ENCODE measurements at regions not wholly inside any gene's neighbourhood (a gene's known extent, or its start where the extent isn't known, plus 50 kb on each side); places are given as distances from the start of the nearest gene placed in this dataset.

DNA sequence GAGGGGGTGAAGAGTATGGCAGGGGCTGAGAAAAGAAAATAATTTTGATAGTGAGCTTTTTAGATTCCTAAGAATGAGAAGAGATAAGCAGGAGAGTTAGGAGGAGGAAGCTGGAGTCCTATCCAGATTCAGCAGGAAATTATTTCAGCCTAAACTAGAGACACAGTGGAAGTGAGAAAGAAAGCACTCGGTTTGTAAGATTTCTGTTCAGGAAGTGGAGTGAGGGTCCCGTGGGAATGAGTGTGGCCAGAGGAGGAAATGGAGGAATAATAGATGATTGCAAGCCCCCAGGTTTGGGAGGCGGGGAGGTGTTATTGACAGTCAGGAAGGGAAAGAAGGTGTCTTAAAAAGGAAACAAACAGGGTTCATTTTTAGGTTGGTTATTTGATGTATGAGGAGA is 84.8 kb upstream of the NRP1 start:
- no peaks in the 10 kb centered on the region for H3K9me3 ChIP-seq (ENCODE audit: control insufficient read depth in 2 of 2, low read length in 2 of 2)
- Mint-ChIP-seq H3K27me3 (peaks cover 15% of the 10 kb centered on the region), H3K4me1 (no peaks in the 10 kb centered on the region), H3K36me3 (no peaks in the 10 kb centered on the region), H3K27ac (no peak overlapping the region), H3K4me3 (no peak overlapping the region), H3K9me3 (peaks cover 0 to 4% (median 0%) of the 10 kb centered on the region in 7 donors)
- peaks cover 4% of the 10 kb centered on the region for H3K27me3 ChIP-seq (ENCODE audit: control insufficient read depth, insufficient read depth, low read length)
- H3K4me1 ChIP-seq (ENCODE audit: control insufficient read depth, insufficient read depth, low read length, poor library complexity, severe bottlenecking), result no peaks in the 10 kb centered on the region
- no peak overlapping the region for H3K4me3 ChIP-seq (ENCODE audit: low read depth, low read length)
- DNase-seq, result no peak
- no peaks in the 10 kb centered on the region for H3K36me3 ChIP-seq (ENCODE audit: control insufficient read depth, insufficient read depth, low read length)
- H3K27ac ChIP-seq (ENCODE audit: insufficient read depth, low read length, poor library complexity, severe bottlenecking), result no peak overlapping the region
- ATAC-seq (ENCODE audit: low read depth in 2 of 2), result no peak

DNA sequence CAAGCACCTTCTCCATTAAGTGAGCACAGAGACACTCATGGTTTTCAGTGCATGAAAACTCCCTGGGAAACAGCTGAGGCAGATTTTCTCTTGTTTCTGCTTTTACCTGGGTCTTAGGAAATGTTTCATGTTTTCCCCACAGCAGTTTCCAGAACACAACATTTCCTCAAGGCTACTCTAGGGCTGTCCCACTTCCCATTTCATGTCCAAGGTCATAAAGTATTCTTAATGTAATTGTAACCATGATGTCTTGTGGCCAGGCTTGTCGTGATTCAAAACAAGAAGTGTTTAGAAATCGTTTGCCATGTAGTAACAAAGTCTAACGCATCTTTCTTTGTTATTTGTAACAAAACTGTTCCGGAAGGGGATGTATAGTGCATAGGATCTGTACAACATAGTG is 83.8 kb upstream of the NRP1 start:
- Histone ChIP-seq H3K27me3 (ENCODE audit: control insufficient read depth, insufficient read depth, low read length) (no peaks in the 10 kb centered on the region), H3K9me3 (ENCODE audit: control insufficient read depth in 2 of 2, low read length in 2 of 2) (no peaks in the 10 kb centered on the region), H3K4me1 (ENCODE audit: control insufficient read depth, insufficient read depth, low read length, poor library complexity, severe bottlenecking) (no peaks in the 10 kb centered on the region), H3K27ac (ENCODE audit: insufficient read depth, low read length, poor library complexity, severe bottlenecking) (no peak overlapping the region), H3K4me3 (ENCODE audit: low read depth, low read length) (no peak overlapping the region), H3K36me3 (ENCODE audit: control insufficient read depth, insufficient read depth, low read length) (no peaks in the 10 kb centered on the region)
- no peak overlapping the region for H3K27ac Mint-ChIP-seq
- H3K4me1 Mint-ChIP-seq, result no peaks in the 10 kb centered on the region
- H3K36me3 Mint-ChIP-seq, result no peaks in the 10 kb centered on the region
- DNase-seq (no peak), ATAC-seq (ENCODE audit: low read depth in 2 of 2) (no peak)
- no peak overlapping the region for H3K4me3 Mint-ChIP-seq
- H3K9me3 Mint-ChIP-seq, result peaks cover 0 to 4% (median 0%) of the 10 kb centered on the region in 7 donors
- H3K27me3 Mint-ChIP-seq, result peaks cover 15% of the 10 kb centered on the region

DNA sequence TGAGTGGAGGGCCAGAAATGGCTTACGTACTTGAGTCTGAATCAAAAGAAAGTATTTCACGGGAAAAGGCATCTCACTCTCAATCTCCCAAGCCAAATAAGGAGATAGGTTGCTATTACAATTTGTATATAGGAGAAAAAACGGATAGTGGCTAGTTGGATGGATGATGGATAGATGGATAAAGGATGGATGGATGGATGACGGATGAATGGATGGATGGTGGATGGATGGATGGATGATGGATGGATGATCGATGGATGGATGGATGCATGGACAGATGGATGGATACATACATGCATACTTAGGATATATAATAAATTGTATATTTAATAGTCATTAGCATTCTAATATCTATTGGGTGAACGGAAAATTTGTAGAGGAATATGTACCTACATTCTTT is 82.2 kb upstream of the NRP1 start:
- H3K36me3 ChIP-seq (ENCODE audit: control insufficient read depth, insufficient read depth, low read length), result no peaks in the 10 kb centered on the region
- no peak for DNase-seq
- H3K4me1 Mint-ChIP-seq, result no peaks in the 10 kb centered on the region

DNA sequence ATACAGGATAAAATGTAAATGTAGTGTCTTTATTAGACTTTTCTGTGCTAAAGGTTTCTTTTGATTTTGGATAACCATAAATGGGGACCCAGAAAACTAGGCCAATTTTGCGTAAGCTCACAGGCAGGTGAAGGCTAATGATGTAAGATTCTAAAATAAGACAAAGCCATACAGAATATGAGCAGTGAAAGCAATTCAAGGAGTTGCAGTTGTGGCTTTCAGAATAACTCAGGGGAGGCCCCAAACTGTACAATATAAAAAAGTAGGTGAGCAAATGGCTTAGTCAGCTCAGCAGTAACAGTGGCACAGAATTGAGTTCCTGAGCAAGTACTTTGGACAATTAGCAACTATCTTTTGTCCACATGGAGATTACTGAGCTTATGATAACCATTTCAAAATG is 81.7 kb upstream of the NRP1 start:
- Mint-ChIP-seq H3K36me3 (no peaks in the 10 kb centered on the region), H3K27ac (no peak overlapping the region), H3K27me3 (peaks cover 10% of the 10 kb centered on the region), H3K9me3 (peaks cover 0 to 4% (median 0%) of the 10 kb centered on the region in 7 donors), H3K4me3 (no peak overlapping the region), H3K4me1 (no peaks in the 10 kb centered on the region)
- DNase-seq (no peak), ATAC-seq (ENCODE audit: low read depth in 2 of 2) (no peak)
- H3K4me3 ChIP-seq (ENCODE audit: low read depth, low read length), result no peak overlapping the region
- H3K27me3 ChIP-seq (ENCODE audit: control insufficient read depth, insufficient read depth, low read length), result no peaks in the 10 kb centered on the region
- no peaks in the 10 kb centered on the region for H3K9me3 ChIP-seq (ENCODE audit: control insufficient read depth in 2 of 2, low read length in 2 of 2)
- no peak overlapping the region for H3K27ac ChIP-seq (ENCODE audit: insufficient read depth, low read length, poor library complexity, severe bottlenecking)
- H3K36me3 ChIP-seq (ENCODE audit: control insufficient read depth, insufficient read depth, low read length), result no peaks in the 10 kb centered on the region
- H3K4me1 ChIP-seq (ENCODE audit: control insufficient read depth, insufficient read depth, low read length, poor library complexity, severe bottlenecking), result no peaks in the 10 kb centered on the region

More for the DNA sequence above, 82.2 kb upstream of the NRP1 start:
- Histone ChIP-seq H3K27me3 (ENCODE audit: control insufficient read depth, insufficient read depth, low read length) (no peaks in the 10 kb centered on the region), H3K9me3 (ENCODE audit: control insufficient read depth in 2 of 2, low read length in 2 of 2) (no peaks in the 10 kb centered on the region), H3K4me3 (ENCODE audit: low read depth, low read length) (no peak overlapping the region), H3K4me1 (ENCODE audit: control insufficient read depth, insufficient read depth, low read length, poor library complexity, severe bottlenecking) (no peaks in the 10 kb centered on the region), H3K27ac (ENCODE audit: insufficient read depth, low read length, poor library complexity, severe bottlenecking) (no peak overlapping the region)
- H3K9me3 Mint-ChIP-seq, result peaks cover 0 to 4% (median 0%) of the 10 kb centered on the region in 7 donors
- no peak overlapping the region for H3K27ac Mint-ChIP-seq
- H3K27me3 Mint-ChIP-seq, result peaks cover 10% of the 10 kb centered on the region
- no peak for ATAC-seq (ENCODE audit: low read depth in 2 of 2)
- H3K4me3 Mint-ChIP-seq, result no peak overlapping the region
- H3K36me3 Mint-ChIP-seq, result no peaks in the 10 kb centered on the region

DNA sequence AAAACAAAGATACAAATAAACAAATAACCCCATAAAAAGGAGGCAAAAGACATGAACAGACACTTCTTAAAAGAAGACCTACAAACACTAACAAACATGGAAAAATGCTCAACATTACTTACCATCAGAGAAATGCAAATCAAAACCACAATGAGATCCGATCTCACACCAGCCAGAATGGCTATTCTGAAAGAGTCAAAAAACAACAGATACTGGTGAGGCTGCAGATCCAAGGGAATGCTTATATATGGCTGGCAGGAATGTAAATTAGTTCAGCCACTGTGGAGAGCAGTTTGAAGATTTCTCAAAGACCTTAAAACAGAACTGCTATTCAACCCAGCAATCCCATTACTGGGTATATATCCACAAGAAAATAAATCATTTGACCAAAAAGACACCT is 80.4 kb upstream of the NRP1 start:
- no peaks in the 10 kb centered on the region for H3K9me3 ChIP-seq (ENCODE audit: control insufficient read depth in 2 of 2, low read length in 2 of 2)
- H3K9me3 Mint-ChIP-seq, result peaks cover 0 to 5% (median 0%) of the 10 kb centered on the region in 7 donors
- no peaks in the 10 kb centered on the region for H3K36me3 Mint-ChIP-seq

DNA sequence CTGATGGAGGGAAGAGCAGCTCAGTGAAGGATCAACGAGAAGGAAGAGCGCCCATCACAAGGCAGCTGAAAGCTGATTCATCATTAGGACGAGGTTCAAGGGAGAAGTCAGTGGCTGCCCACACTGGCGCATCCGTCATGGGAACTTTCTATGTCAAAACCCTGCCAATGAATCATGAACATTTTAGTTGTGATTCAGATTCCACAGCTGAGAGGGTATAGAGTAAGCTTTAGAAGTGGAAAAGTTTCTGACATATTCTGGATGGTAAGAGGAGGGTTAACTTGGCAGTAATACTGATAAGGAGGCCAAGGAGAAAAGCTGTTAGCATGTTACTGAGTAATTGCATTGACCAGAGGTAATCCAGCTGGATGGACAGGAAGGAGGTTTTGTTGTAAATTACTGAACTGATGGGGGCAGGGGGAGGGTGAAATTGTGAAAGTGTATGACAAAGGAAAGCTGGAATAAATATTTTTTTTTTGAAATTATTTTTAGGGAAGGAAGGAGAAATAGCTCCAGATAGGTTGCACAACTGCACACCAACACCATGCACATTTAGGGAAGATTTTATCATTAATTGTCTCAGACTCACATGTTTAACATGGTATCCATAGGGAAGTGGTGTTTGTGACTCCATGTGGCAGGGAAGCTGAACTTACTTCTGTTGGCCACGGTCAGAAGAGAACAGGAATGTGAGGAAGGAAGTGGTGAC is 78.3 kb upstream of the NRP1 start:
- Histone ChIP-seq H3K4me3 (ENCODE audit: low read depth, low read length) (no peak overlapping the region), H3K9me3 (ENCODE audit: control insufficient read depth in 2 of 2, low read length in 2 of 2) (no peaks in the 10 kb centered on the region), H3K27me3 (ENCODE audit: control insufficient read depth, insufficient read depth, low read length) (no peaks in the 10 kb centered on the region), H3K27ac (ENCODE audit: insufficient read depth, low read length, poor library complexity, severe bottlenecking) (no peak overlapping the region), H3K36me3 (ENCODE audit: control insufficient read depth, insufficient read depth, low read length) (no peaks in the 10 kb centered on the region), H3K4me1 (ENCODE audit: control insufficient read depth, insufficient read depth, low read length, poor library complexity, severe bottlenecking) (no peaks in the 10 kb centered on the region)
- peaks cover 0 to 5% (median 0%) of the 10 kb centered on the region in 7 donors for H3K9me3 Mint-ChIP-seq
- H3K4me3 Mint-ChIP-seq, result no peak overlapping the region
- H3K36me3 Mint-ChIP-seq, result no peaks in the 10 kb centered on the region
- ATAC-seq (ENCODE audit: low read depth in 2 of 2), result no peak
- peaks cover 12% of the 10 kb centered on the region for H3K27me3 Mint-ChIP-seq
- no peaks in the 10 kb centered on the region for H3K4me1 Mint-ChIP-seq
- DNase-seq, result no peak
- H3K27ac Mint-ChIP-seq, result no peak overlapping the region

More for the DNA sequence above, 80.4 kb upstream of the NRP1 start:
- Mint-ChIP-seq H3K27ac (no peak overlapping the region), H3K27me3 (peaks cover 10% of the 10 kb centered on the region), H3K4me1 (no peaks in the 10 kb centered on the region), H3K4me3 (no peak overlapping the region)
- Histone ChIP-seq H3K27me3 (ENCODE audit: control insufficient read depth, insufficient read depth, low read length) (no peaks in the 10 kb centered on the region), H3K4me1 (ENCODE audit: control insufficient read depth, insufficient read depth, low read length, poor library complexity, severe bottlenecking) (no peaks in the 10 kb centered on the region), H3K27ac (ENCODE audit: insufficient read depth, low read length, poor library complexity, severe bottlenecking) (no peak overlapping the region), H3K4me3 (ENCODE audit: low read depth, low read length) (no peak overlapping the region), H3K36me3 (ENCODE audit: control insufficient read depth, insufficient read depth, low read length) (no peaks in the 10 kb centered on the region)
- DNase-seq, result no peak
- ATAC-seq (ENCODE audit: low read depth in 2 of 2), result no peak

DNA sequence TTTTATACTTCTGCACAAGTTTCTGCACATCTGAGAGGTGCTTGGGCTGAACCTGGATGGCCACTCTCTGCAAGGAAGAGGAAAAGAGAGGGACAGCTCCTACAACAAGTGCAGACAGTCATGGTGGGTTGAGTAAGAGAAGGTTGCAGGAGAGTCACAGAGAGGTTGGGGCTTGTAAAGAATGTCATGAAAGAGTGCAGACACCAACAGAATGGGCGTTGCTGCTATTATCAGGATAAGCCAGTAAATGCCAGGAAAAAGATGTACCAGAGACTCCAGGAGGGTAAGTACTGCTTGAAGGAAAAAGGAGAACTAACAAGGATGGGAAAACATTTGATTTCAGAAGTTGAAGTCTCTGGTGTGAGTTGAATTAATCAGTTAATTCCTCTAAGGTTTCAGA is 77.8 kb upstream of the NRP1 start:
- Mint-ChIP-seq H3K36me3 (no peaks in the 10 kb centered on the region), H3K27me3 (peaks cover 12% of the 10 kb centered on the region), H3K4me3 (no peak overlapping the region), H3K27ac (no peak overlapping the region), H3K4me1 (no peaks in the 10 kb centered on the region), H3K9me3 (peaks cover 0 to 5% (median 0%) of the 10 kb centered on the region in 7 donors)
- H3K4me1 ChIP-seq (ENCODE audit: control insufficient read depth, insufficient read depth, low read length, poor library complexity, severe bottlenecking), result no peaks in the 10 kb centered on the region
- ATAC-seq (ENCODE audit: low read depth in 2 of 2), result no peak
- H3K27ac ChIP-seq (ENCODE audit: insufficient read depth, low read length, poor library complexity, severe bottlenecking), result no peak overlapping the region
- H3K9me3 ChIP-seq (ENCODE audit: control insufficient read depth in 2 of 2, low read length in 2 of 2), result no peaks in the 10 kb centered on the region
- DNase-seq, result no peak
- no peak overlapping the region for H3K4me3 ChIP-seq (ENCODE audit: low read depth, low read length)
- H3K27me3 ChIP-seq (ENCODE audit: control insufficient read depth, insufficient read depth, low read length), result no peaks in the 10 kb centered on the region
- no peaks in the 10 kb centered on the region for H3K36me3 ChIP-seq (ENCODE audit: control insufficient read depth, insufficient read depth, low read length)

DNA sequence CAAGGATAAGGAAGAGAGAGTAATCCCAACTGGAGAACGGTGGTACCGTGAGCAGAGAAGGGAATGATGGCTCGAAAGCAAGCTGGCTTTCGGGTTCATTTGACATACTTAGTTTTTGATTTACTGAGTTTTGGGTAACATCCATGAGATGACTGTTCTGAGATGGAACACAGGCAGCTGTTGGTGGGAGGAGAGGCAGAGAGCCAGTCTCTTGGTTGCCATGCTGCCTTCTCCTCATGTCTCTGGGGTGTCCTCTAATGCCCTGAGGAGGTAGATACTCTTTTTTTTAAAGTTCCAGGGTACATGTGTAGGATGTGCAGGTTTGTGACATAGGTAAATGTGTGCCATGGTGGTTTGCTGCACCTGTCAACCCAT is 76.4 kb upstream of the NRP1 start:
- ATAC-seq (ENCODE audit: low read depth in 2 of 2) (no peak), DNase-seq (no peak)
- Mint-ChIP-seq H3K9me3 (peaks cover 0 to 3% (median 0%) of the 10 kb centered on the region in 7 donors), H3K27me3 (peaks cover 12% of the 10 kb centered on the region), H3K4me1 (no peaks in the 10 kb centered on the region), H3K36me3 (no peaks in the 10 kb centered on the region), H3K27ac (no peak overlapping the region), H3K4me3 (no peak overlapping the region)
- Histone ChIP-seq H3K27me3 (ENCODE audit: control insufficient read depth, insufficient read depth, low read length) (no peaks in the 10 kb centered on the region), H3K4me3 (ENCODE audit: low read depth, low read length) (no peak overlapping the region), H3K36me3 (ENCODE audit: control insufficient read depth, insufficient read depth, low read length) (no peaks in the 10 kb centered on the region), H3K27ac (ENCODE audit: insufficient read depth, low read length, poor library complexity, severe bottlenecking) (no peak overlapping the region), H3K9me3 (ENCODE audit: control insufficient read depth in 2 of 2, low read length in 2 of 2) (no peaks in the 10 kb centered on the region), H3K4me1 (ENCODE audit: control insufficient read depth, insufficient read depth, low read length, poor library complexity, severe bottlenecking) (no peaks in the 10 kb centered on the region)

All from CD4-positive, CD25-positive, alpha-beta regulatory T cell (primary cell).